Peyer's patch (tissue), 4 donors: ENCODE measurements at regions not wholly inside any gene's neighbourhood (a gene's known extent, or its start where the extent isn't known, plus 50 kb on each side); places are given as distances from the start of the nearest gene placed in this dataset.

Source experiments
- CTCF ChIP-seq, 6 experiments: fragments of 450-650 bp in 4 of 6; fragments of 200-600 bp in 2 of 6; sonication (generic) in 1 of 6; IDR thresholded peaks; one replicate each; pipeline ENCODE4 v1.5.1; 2017 to 2019; ENCODE audit warnings: antibody characterized with exemption in 6 of 6, mild to moderate bottlenecking in 3 of 6, moderate library complexity in 1 of 6
- POLR2A ChIP-seq, 2 donors: fragments of 450-650 bp; IDR thresholded peaks; one replicate each; pipeline ENCODE4 v1.5.1; 2017; ENCODE audit warnings: antibody characterized with exemption in 2 of 2, mild to moderate bottlenecking in 2 of 2, moderate library complexity in 2 of 2

- TF ChIP-seq CTCF (IDR thresholded peaks at IDR 0.05): no peak
- TF ChIP-seq POLR2A (IDR thresholded peaks at IDR 0.05): no peak
Measured at GRCh38 chr2:5544205-5544786, 147.9 kb upstream of the SOX11 start.
